Cerebellar cortex (tissue), 1 donor: ENCODE measurements at regions not wholly inside any gene's neighbourhood (a gene's known extent, or its start where the extent isn't known, plus 50 kb on each side); places are given as distances from the start of the nearest gene placed in this dataset.

Source experiments
- DNase-seq: peaks from one replicate; pipeline ENCODE4 v3.0.0-alpha.2; 2015; ENCODE audit warnings: low spot score

DNA sequence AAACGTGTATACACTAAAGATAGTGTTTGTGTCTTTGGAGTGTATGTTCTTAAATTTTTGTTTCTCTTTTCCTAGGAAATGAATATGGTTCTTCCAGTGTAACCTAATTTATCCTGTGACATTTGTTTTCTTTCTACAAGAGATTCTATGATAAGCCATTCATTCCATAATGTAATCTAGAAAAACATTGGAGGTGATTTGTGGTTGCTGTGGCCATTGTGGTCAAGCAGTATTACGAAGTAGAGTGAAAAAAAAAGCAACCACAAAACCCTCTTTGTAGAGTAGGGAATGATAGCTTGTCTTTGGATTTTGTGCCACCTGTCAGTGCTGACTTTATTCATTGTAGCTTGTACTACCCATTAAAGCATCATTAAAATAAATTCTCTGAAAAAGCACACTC, 1209.6 kb downstream of the ZPLD1 start:
- DNase-seq, result no peak

DNA sequence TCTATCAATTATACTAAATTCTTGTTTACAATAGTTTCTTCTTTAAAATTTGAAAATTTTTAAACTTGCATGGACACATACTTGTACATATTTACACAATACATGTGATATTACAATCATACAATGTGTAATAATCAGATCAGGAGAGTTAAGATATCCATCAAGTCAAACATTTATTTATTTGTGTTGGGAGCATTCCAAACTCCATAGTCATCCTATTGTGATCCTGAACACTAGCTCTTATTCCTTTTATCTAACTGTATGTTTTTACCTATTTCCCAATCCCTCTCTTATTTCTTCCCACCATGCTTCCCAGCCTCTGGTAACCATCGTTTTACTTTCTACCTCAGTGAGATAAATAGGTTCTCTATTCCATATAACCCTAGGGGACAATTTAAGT, 1219.2 kb downstream of the ZPLD1 start:
- no peak for DNase-seq

DNA sequence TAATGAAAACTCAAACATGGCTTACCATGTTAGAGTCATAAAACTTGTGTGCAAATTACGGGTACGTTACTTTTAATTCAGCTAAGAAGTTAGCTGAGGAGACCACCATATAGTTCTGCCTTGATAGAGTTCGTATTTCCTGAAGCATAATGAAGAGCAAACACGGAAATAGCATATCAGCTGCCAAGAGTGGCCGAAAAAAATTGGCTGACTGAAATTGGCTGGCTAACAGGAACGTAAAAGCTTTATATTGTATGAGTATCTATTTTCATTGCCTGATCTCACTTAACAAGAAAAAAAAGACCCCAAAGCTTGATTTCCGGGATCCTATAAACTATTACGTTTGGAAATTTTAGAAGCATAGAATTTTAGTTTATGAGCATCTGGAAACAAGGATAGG, 1222.9 kb downstream of the ZPLD1 start:
- no peak for DNase-seq

DNA sequence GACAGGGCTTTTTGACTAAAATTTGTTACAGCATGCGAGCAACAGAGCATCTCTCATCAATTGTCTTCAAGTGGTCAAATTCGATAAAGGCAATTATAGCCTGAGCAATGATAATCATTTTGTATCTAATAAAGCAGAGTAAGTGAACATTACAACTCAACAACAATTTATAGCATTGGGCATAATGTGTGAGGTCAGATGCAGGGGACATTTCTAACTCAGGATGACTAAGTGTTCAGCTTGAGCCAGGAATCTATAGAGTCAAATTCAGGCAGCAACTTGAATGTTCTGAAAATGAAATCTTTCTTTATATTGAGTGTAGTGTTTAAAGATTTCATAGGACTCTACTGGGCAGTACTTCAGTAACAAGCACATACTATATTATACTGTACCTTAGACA, 1226.0 kb downstream of the ZPLD1 start:
- no peak for DNase-seq

DNA sequence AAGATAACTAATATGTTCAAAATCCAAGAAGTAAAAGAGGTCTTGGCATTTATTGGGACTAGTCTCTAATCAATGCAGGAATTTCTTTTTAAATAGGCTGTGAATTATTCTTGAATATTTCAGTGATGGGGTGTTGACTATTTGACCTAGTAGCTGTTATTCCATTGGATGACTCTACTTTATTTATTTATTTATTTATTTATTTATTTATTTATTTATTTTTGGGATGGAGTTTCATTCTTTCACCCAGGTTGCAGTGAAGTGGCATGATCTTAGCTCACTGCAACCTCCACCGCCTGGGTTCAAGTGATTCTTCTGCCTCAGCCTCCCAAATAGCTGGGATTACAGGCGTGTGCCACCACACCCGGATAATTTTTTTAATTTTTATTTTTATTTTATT, 1227.8 kb downstream of the ZPLD1 start:
- no peak for DNase-seq

DNA sequence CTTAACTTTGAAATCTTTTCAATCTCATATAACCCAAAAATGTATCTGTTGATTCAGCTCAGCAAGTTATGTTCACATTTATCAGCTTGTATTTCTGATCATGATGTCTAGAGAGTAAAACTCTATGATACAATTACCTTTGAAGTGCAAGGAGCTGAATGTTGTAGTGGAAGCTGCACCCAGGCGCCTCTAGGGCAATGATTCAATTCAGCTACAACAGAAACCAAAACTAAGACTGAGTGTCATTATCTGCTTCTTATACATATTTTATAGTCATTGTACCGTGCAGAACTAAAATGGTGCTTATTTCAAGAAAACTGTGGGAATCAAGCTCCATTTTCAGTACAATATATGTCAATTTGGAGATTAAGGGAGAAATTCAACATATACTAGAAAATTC, 1237.5 kb downstream of the ZPLD1 start:
- no peak for DNase-seq

DNA sequence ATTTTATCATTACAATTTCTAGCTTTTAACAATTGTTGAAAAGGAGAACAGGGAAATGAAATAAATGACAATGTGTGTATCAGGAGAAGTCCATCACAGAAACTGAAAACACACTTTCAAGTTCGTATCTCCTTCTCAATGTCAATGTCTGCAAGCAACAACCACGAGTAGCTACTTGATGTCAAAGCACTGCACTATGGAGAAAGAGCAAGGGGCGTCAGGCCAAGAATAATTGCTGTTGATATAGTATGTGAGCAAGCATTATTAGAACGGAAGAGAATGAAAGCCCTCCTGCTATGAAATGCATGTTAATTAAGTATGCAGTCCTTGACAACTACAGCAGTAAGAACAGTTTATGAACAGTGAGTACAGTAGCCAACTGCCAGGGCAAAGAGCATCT, 1250.1 kb downstream of the ZPLD1 start:
- DNase-seq, result no peak

DNA sequence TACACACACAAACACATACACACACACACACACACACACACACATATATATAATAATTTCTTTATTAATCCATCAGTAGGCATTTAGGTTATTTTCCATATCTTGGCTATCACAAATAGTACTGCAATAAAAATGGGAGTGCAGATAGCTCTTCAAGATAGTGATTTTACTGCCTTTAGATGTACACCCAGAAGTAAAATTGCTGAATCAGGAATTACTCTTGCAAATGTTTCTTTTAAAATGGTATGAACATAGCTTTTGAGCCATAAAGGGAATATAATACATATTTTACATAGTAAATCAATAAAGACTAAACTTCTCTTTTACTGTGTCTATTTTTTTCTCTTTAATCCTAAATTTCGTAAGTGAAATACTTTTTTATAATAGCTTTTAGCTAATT, 1251.1 kb downstream of the ZPLD1 start:
- no peak for DNase-seq

DNA sequence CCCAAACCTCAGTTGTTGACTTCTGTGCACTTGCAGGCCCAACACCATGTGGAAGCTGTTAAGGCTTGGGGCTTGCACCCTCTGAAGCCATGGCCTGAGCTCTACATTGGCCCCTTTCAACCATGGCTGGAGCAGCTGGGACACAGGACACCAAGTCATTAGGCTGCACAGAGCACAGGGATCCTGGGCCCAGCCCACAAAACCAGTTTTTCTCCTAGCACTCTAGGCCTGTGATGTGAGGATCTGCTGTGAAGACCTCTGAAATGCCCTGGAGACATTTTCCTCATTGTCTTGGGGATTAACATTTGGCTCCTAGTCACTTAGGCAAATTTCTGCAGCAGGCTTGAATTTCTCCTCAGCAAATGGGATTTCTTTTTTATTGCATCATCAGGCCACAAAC, 1255.7 kb downstream of the ZPLD1 start:
- DNase-seq, result no peak

DNA sequence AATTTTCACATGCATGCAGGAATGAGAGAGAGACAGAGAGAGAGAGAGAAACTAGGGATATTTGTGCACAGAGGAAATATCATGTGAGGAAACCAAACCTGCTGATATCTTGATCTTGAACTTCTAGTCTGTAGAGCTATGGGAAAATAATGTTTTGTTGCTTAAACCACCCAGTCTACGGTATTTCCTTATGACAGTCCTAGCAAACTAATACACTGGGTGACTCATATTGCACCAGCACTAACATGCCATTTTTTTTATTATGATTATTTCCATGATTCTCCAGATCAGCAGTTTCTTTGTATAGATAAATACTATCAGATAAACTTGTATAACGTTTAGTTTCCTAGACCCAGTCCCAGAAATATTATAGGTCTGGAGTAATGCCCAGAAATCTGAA, 1259.0 kb downstream of the ZPLD1 start:
- DNase-seq, result no peak

DNA sequence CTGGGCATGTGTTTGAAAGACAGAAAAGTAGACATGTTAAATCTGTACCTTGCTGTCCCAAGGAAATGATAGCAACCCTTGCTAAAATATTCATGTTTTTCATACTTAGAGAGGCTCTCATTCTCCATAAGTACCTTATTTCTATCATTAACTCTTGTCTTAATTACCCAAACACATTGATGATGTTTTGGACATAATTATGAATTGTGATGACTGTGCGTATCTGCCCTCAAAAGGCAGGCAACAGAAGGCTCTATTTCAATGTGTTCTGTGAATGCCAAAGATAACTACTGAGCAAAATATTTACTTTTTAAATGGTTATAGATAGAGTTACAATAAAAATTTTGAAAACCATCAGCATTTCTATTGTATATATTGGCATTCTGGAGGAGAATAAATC, 1263.8 kb downstream of the ZPLD1 start:
- DNase-seq, result no peak

DNA sequence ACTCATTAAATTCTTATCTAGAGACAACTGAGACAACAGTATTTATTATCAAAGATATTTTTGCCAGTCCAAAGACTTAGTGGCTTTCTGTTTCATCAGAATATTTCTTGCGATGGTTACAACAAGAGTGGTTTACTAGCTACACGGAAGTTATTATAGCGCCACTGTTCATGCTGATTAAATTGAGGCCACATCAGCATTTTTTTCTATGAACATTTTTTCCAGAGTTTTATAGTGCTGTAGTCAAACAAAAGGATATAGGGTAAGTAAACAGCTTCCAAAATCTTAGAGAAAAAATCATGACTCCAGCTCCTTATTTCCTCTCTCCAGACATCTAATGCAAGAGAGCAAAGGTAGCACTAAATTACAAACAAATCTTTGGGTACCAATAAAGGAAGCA, 1264.4 kb downstream of the ZPLD1 start:
- DNase-seq, result no peak

DNA sequence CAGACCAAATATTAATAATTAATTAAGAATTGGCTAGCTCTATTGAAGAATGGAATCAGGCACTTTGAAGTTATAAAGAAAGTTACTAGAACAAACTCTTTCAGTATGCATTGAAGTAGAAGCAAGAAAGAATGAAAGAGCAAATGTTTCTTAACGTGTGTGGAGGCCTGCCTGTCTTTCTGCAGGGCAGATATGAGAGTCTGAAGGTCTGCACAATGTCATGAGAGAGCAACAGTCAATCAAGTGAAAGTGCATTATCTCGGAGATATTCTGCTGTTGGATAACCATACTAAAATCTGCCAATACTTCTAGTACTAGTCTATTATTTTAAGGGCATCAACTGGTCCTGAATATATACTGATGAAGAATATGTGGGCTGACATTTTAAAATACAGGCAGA, 1270.8 kb downstream of the ZPLD1 start:
- no peak for DNase-seq

DNA sequence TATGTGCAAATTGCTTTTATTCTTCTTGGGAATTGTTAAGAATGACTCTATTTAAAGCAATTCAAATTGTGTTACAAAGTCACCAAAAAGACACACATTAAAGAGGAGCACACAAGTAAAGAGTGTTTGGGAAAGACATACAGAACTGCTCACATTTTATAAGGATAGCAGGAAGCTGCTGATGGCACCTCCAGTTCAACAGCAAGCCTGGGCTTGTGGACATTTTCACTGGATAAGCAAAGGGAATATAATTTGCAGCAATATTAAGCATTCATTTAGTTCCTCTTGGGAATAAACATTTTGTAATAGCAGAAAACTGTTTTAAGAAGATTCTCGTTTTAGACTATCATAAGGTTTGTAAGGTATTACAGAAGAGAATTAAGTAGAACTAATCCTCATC, 1271.9 kb downstream of the ZPLD1 start:
- no peak for DNase-seq

DNA sequence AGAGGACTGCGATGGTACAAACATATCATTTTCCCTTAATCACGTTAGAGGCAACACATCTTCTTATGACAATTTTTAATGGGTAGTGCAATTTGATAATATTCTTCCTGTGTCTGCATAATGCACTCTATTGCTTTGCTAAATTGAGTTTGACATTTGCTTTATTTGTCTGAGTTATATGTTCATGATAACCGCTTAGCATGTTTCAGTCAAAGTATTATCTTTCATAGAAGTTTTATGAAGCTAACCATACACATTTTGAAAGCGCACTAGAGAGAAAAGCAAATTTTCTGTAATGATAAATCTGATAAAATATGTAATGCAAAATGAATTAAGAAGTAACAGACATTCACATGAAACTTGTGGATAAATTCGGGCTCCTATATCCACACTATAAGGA, 1276.9 kb downstream of the ZPLD1 start:
- DNase-seq, result no peak

DNA sequence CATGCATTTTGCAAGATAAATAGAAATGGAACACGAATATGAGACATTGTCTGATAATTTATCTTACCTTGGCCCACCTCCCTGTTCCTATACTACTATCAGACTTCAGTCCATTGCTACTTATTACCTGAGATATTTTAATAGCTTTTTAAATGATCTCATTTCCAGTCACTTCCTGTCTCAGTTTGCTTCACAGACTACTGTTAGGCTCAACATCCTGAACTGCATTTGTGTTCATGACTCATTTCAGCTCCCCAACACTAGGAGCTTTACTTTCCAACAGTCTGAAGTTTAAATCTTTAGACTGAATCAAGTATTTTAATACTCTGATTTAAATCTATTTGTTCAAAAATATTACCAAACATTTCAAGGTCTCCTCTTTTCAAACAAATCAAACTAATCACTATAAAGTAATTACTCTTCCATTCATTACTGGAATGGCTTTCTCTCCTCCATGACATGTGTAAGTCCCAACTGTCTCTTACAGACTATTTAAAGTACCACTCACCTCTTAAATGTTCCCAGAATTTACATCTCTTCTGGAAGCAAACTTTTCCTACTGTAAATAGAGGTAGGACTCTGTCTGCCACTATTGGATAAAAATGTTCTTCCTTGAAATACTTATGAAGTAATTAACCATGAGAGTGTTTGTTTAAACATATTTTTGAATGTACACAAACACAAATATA, 1277.6 kb downstream of the ZPLD1 start:
- no peak for DNase-seq

DNA sequence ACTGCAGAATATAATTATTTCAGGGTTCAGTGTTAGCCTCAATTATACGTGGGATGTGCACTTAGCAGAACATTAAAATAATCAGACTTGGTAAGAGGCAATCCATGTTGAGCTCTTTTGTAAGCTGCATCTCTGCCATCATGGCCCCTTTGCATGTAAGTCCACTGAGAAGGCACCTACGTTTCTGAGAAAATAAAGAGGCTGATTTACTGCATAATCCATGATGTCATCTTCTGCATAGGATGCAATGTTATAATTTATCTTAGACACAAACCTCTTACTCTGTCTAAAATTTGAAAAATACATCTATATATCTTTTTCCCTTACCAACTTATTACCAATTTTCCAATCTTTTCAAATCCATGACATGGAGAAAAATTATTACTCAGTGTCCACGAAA, 1294.7 kb downstream of the ZPLD1 start:
- no peak for DNase-seq

DNA sequence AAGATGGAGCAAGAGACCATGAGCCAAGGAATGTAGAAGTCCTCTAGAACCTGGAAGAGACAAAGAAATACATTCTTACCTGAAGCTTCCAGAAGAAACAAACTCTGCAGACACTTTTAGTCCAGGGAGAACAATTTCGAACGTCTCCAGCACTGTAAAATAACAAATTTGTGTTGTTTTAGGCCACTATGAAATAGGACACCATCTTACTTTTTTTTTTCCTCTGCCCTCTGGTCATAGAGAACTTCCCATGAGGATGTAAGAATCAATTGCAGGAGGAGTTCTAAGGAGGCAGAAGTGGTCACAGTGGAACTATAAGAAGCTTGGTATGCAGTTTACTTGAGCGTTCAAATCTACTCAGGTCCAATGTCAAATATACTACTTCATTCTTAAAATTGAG, 1295.9 kb downstream of the ZPLD1 start:
- no peak for DNase-seq

DNA sequence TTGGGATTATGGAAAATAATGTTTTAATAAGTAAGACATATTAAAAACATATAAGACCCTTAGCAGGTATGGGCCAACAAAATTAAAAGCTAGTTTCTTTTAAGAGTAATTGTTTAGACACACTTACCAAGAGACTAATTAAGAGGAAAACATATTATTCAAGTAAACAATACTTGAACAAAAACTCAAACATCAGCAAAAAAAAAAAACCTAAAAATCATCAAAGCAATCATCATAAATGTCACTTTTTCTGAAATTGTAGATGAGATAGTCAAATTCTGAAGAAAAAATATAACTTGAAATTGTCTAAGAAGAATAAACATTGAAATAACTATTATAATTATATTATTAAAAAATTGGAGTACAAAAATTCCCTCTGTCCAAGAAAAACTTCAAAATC, 1318.2 kb downstream of the ZPLD1 start:
- no peak for DNase-seq

DNA sequence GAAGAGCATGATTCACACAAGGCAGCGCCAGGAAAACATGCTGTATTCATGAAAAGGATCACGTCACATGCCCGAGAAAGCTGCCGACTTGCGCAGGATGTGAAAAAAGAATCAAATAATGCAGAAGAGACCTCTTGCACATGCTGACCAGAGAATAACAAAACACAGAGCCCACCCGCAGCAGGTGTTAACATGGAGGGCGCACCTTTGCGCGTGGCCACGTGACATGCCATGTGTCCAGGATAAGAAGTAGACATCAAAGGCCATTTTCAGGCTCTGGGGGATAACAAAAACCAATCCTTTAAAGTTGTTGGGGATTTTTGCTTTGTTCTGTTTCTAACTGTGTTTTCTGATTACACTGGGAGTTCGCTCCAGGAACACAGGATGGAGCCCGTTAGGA, 1332.8 kb downstream of the ZPLD1 start:
- DNase-seq, result no peak

DNA sequence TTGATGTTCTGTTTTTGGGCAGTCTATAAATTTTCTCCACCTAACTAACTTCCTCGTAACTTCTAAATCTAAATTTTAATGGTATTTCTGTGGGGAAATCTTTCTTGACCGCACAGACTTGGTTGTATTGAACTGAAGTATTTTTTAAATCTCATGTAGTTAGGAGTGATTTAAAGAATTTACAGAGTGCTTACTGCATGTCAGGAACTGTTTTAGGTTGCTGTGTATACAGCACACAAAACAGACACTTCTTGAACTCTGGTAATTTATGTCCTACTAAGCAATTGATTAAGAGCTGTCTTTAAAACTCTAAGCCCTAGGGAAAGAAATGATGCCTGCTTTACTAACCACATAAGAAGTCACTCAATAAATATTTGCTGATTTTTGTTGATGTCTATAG, 1350.2 kb downstream of the ZPLD1 start:
- DNase-seq, result no peak

DNA sequence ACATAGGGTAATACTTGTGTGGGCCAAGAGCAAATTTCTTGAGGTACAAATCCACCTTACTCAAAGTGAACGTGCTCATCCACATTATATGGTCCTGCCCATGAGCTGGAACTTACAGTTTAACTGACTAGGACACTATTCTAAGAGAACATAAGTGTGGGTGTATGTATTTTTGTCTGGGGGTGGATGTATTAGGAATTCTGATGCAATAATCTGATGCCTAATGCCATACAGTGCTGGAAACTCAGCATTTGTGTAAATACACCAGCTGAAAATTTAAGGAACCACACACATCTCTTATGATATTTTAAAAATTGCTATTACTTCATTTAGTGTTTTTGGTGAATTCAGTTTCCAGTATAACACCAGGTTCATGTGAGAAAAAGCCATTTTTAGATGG, 1350.7 kb downstream of the ZPLD1 start:
- DNase-seq, result no peak

DNA sequence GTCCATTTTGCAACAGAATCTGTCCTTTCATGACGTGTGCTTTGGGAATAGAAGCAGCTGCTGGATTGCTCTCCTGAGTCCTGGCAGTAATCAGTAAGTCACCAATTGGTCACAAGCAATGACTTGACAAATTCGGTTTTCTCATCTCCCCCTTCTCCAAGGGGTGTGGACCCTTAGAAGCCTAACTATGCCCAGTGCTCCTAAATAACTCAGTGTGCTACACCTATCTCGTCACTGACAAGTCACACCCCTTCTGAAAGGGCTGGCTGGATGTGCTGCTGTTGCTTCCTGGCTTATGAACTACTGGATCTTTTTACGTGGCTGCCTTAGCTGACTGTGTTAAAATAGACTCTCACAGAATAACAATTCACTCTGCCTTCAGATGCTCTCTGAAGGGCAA, 1351.5 kb downstream of the ZPLD1 start:
- DNase-seq, result no peak

DNA sequence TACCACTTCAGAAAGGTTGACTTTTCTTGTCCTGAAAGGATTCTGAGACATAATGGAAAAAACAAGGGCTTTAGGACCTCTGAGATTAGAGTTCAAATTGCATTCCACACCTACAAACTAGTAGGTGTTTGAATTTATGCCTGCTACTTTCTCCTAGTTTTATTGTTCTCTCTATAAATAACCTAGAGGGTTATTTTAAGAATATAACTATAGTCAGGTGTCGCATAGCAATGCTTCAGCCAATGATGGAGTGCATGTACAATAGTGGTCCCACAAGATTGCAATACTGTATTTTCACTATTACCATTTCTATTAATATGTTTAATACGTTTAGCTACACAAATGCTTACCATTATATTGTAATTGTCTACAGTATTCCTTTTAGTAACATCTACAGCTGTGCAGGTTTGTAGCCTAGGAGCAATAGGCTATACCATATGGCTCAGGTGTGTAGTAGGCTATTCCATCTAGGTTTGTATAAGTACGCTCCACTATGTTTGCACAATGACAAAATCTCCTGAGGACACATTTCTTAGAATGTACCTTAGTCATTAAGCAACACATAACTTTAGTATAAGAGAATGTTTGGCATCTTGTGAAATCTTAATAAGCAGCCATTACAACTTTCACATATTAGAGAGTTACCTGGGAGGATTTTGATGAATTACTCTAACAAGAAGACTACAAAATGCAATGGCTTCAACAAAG, 1352.5 kb downstream of the ZPLD1 start:
- no peak for DNase-seq
